Right lobe of liver (tissue), 6 donors: ENCODE measurements at regions not wholly inside any gene's neighbourhood (a gene's known extent, or its start where the extent isn't known, plus 50 kb on each side); places are given as distances from the start of the nearest gene placed in this dataset.

Experiments
- ATAC-seq, 4 donors: fragments of 200-7000 bp; cut with Tn5 transposase; one replicate each; pipeline ENCODE4 v1.9.1; 2020; ENCODE audit warnings: mild to moderate bottlenecking in 4 of 4, moderate library complexity in 4 of 4
- DNase-seq, 3 donors: peaks; one replicate each; pipeline ENCODE4 v3.0.0-alpha.2; 2020
- H3K27ac ChIP-seq, 3 donors: fragments of 200-600 bp; one replicate each; pipeline ENCODE4 v1.8.0; 2022
- H3K27me3 ChIP-seq, 2 donors: fragments of 200-600 bp; one replicate each; pipeline ENCODE4 v1.8.0; 2022
- H3K36me3 ChIP-seq, 4 donors: fragments of 200-600 bp; sonication (generic) in 1 of 4; one replicate each; pipeline versions ENCODE4 v1.5.1 to v1.8.0; 2017 to 2022; ENCODE audit warnings: control low read depth in 1 of 4
- H3K4me1 ChIP-seq, 4 donors: fragments of 200-600 bp; sonication (generic) in 1 of 4; one replicate each; pipeline versions ENCODE4 v1.5.1 to v1.8.0; 2017 to 2022; ENCODE audit warnings: control low read depth in 1 of 4
- H3K4me3 ChIP-seq, 3 donors: fragments of 200-600 bp; one replicate each; pipeline ENCODE4 v1.8.0; 2022
- H3K9me3 ChIP-seq, 4 donors: fragments of 200-600 bp; sonication (generic) in 1 of 4; one replicate each; pipeline versions ENCODE4 v1.5.1 to v1.8.0; 2017 to 2022; ENCODE audit warnings: control low read depth in 1 of 4
- POLR2A ChIP-seq: fragments of 450-650 bp; IDR thresholded peaks from one replicate; pipeline ENCODE4 v1.6.1; 2017; ENCODE audit warnings: antibody characterized with exemption, mild to moderate bottlenecking
- WGBS: methylation state at CpG from one replicate; pipeline ENCODE4 v1.1.6; 2018; ENCODE audit warnings: low coverage, low lambda C conversion rate; ENCODE audit not compliant: insufficient coverage; ENCODE audit errors: missing lambda C conversion rate; 5-methylcytosine and 5-hydroxymethylcytosine counted together
- intact Hi-C, 2 donors: fragments of 100-400 bp; cut with DNase I; formaldehyde crosslinking; loops; one replicate each; pipeline versions ENCODE4 v1.11.2 to v1.14.1; 2022
- TF ChIP-seq, protein P1 (sequence below), 4 donors: fragments of 200-600 bp in 3 of 4; fragments of 450-650 bp in 1 of 4; IDR thresholded peaks; one replicate each; pipeline versions ENCODE4 v1.5.1 to v1.8.0; 2016 to 2022; ENCODE audit warnings: antibody characterized with exemption in 4 of 4, mild to moderate bottlenecking in 2 of 4
- donor health status: DM: no; HTN: yes; CAD: no.
- donor health status: DM: no; HTN: no; CAD: no.
- donor health status: DM: no; HTN: no; CAD: no.
- donor health status: DM: no; HTN: yes; CAD: no.
- donor health status: DM: no; HTN: yes; CAD: no.

DNA sequence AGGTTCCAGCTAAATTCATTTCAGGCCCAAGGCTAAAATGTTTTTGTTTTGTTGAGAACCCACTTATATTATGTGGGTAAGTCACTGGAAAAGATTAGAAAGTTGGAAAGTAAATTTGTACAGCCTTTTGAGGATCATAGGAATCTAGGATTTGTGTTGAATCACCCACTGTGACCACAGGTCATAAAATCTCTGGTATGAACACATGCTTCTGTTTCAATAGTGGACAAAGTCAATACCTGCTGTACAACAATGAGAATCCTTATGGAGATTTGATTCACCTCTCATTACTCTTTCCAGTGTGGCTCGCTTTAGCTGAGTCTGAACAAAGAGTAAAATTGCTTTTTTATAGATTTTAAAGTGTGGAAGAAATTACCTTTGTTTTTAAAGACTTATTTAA is 369.5 kb downstream of the TMEM167A start:
- H3K9me3 ChIP-seq = no peaks in the 10 kb centered on the region
- TF ChIP-seq POLR2A = no peak
- TF ChIP-seq, protein P1, sequence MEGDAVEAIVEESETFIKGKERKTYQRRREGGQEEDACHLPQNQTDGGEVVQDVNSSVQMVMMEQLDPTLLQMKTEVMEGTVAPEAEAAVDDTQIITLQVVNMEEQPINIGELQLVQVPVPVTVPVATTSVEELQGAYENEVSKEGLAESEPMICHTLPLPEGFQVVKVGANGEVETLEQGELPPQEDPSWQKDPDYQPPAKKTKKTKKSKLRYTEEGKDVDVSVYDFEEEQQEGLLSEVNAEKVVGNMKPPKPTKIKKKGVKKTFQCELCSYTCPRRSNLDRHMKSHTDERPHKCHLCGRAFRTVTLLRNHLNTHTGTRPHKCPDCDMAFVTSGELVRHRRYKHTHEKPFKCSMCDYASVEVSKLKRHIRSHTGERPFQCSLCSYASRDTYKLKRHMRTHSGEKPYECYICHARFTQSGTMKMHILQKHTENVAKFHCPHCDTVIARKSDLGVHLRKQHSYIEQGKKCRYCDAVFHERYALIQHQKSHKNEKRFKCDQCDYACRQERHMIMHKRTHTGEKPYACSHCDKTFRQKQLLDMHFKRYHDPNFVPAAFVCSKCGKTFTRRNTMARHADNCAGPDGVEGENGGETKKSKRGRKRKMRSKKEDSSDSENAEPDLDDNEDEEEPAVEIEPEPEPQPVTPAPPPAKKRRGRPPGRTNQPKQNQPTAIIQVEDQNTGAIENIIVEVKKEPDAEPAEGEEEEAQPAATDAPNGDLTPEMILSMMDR (IDR thresholded peaks at IDR 0.05) = no peak
- H3K4me3 ChIP-seq = no peak overlapping the region
- intact Hi-C loops = no loop called here
- H3K27ac ChIP-seq = no peak overlapping the region
- 20% methylated on average over 1 of the region's 1 CpG for WGBS
- ATAC-seq (no peak), DNase-seq (no peak)
- no peaks in the 10 kb centered on the region for H3K27me3 ChIP-seq
- H3K36me3 ChIP-seq = no peaks in the 10 kb centered on the region
- no peaks in the 10 kb centered on the region for H3K4me1 ChIP-seq

DNA sequence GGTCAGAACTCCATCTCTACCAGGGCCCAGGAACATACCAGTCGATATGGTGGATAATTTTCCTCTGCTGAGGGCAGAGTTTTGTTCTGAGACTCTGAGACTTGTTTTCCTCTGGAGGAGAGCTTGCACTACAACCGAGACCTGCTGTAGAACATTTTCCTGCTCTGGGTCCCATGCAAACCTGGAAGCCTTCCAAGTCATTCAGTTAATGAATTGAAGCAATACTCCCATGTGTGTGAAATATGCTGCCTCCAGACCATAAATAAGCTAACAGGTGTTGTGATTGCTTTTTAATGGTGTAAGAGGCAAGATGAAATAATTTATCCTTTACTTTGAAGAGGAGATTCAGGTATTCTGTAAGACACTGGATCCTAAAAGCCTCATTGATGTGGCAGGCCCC is 372.8 kb downstream of the TMEM167A start:
- WGBS = 76% methylated on average over 2 of the region's 2 CpGs
- Histone ChIP-seq H3K27me3 (no peaks in the 10 kb centered on the region), H3K27ac (no peak overlapping the region), H3K4me3 (no peak overlapping the region), H3K36me3 (no peaks in the 10 kb centered on the region), H3K4me1 (peaks cover 0 to 4% (median 0%) of the 10 kb centered on the region in 4 donors), H3K9me3 (no peaks in the 10 kb centered on the region)
- no peak for DNase-seq
- TF ChIP-seq POLR2A = no peak
- TF ChIP-seq, protein P1 (IDR thresholded peaks at IDR 0.05) = no peak
- no peak for ATAC-seq
- intact Hi-C loops = no loop called here

DNA sequence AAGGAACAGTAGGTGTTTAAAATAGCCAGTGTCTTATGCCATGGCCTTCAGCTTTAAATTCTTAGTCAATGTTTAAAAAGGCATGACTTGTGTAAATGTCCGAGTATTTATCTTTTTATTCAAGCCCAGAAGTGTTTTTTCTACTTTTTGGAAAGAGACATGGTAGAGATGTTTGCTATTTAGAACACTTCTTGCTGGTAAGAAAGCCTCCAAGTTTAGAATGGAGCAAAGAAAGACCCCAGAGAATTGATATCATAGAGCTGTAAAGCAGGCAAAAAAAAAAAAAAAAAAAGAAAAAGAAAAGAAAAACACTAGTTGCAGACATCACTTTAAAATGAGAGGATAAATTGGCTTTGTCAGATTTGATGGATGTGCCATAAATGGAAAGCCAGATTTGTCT is 375.1 kb downstream of the TMEM167A start:
- WGBS = 0% methylated on average over 1 of the region's 1 CpG

DNA sequence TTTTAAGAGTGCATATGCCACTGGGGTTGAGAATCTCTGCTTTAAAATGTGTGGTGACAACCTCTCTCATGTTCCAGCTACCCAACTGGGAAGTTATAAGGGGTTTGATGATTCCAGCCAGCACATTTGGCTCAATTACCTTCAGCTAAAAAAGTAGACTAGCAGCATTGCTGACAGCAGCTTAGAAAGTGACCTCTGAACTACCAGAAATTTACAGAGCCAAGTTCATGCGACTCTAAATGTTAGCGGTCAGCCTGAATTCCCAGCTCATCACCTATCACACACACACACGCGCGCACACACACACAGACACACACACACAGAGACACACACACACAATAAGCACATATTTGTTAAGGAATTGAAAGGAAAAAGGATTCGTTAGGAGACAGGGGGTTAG is 377.5 kb downstream of the TMEM167A start:
- intact Hi-C loops = no loop called here

More for the DNA sequence above, 375.1 kb downstream of the TMEM167A start:
- no peaks in the 10 kb centered on the region for H3K27me3 ChIP-seq
- no peak for ATAC-seq
- H3K9me3 ChIP-seq = no peaks in the 10 kb centered on the region
- H3K4me3 ChIP-seq = no peak overlapping the region
- intact Hi-C loops = no loop called here
- no peak overlapping the region for H3K27ac ChIP-seq
- peaks cover 0 to 4% (median 0%) of the 10 kb centered on the region in 4 donors for H3K4me1 ChIP-seq
- TF ChIP-seq, protein P1 (IDR thresholded peaks at IDR 0.05) = no peak
- no peak for TF ChIP-seq POLR2A
- DNase-seq = no peak
- no peaks in the 10 kb centered on the region for H3K36me3 ChIP-seq

More for the DNA sequence above, 377.5 kb downstream of the TMEM167A start:
- TF ChIP-seq POLR2A = no peak
- TF ChIP-seq, protein P1 (IDR thresholded peaks at IDR 0.05) = no peak
- Histone ChIP-seq H3K4me3 (no peak overlapping the region), H3K4me1 (peaks cover 0 to 4% (median 0%) of the 10 kb centered on the region in 4 donors), H3K36me3 (no peaks in the 10 kb centered on the region), H3K27me3 (no peaks in the 10 kb centered on the region), H3K27ac (no peak overlapping the region), H3K9me3 (no peaks in the 10 kb centered on the region)
- DNase-seq (no peak), ATAC-seq (peak in 3 of 4 donors; percentile 33 to 70 (median 53))
- WGBS = 61% methylated on average over 6 of the region's 6 CpGs
